ENCODE measurements at regions not wholly inside any gene's neighbourhood (a gene's known extent, or its start where the extent isn't known, plus 50 kb on each side); places are given as distances from the start of the nearest gene placed in this dataset.

GRCh38 chr1:175793617-175794016 is 50.2 kb upstream of the TNR start:
- Histone ChIP-seq H3K4me1 (no peaks in the 10 kb centered on the region), H3K4me3 (no peak overlapping the region), H3K27ac (no peak overlapping the region), H3K9me3 (no peaks in the 10 kb centered on the region), H3K27me3 (no peaks in the 10 kb centered on the region), H3K36me3 (no peaks in the 10 kb centered on the region), H3K9ac (ENCODE audit: low read depth in 2 of 2, low read length in 2 of 2) (no peak overlapping the region)
- intact Hi-C loops (cut with DNase I): no loop called here
- TF ChIP-seq, protein P1, sequence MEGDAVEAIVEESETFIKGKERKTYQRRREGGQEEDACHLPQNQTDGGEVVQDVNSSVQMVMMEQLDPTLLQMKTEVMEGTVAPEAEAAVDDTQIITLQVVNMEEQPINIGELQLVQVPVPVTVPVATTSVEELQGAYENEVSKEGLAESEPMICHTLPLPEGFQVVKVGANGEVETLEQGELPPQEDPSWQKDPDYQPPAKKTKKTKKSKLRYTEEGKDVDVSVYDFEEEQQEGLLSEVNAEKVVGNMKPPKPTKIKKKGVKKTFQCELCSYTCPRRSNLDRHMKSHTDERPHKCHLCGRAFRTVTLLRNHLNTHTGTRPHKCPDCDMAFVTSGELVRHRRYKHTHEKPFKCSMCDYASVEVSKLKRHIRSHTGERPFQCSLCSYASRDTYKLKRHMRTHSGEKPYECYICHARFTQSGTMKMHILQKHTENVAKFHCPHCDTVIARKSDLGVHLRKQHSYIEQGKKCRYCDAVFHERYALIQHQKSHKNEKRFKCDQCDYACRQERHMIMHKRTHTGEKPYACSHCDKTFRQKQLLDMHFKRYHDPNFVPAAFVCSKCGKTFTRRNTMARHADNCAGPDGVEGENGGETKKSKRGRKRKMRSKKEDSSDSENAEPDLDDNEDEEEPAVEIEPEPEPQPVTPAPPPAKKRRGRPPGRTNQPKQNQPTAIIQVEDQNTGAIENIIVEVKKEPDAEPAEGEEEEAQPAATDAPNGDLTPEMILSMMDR (IDR thresholded peaks at IDR 0.05): no peak
- DNase-seq: no peak
